Type B pancreatic cell (in vitro differentiated cells): ENCODE measurements at regions not wholly inside any gene's neighbourhood (a gene's known extent, or its start where the extent isn't known, plus 50 kb on each side); places are given as distances from the start of the nearest gene placed in this dataset.

ENCODE experiments used
- DNase-seq: peaks from one replicate; pipeline ENCODE4 v3.0.0; 2021; ENCODE audit warnings: mixed read lengths; ENCODE audit not compliant: unreplicated experiment; ENCODE audit errors: extremely low spot score
- H3K27ac Mint-ChIP-seq: 2 replicates; pipeline ENCODE4 v1.8.0; 2021; ENCODE audit warnings: mild to moderate bottlenecking, mixed read lengths
- H3K27me3 Mint-ChIP-seq: 2 replicates; pipeline ENCODE4 v1.8.0; 2021; ENCODE audit warnings: mixed read lengths
- H3K36me3 Mint-ChIP-seq: 2 replicates; pipeline ENCODE4 v1.8.0; 2021; ENCODE audit warnings: mixed read lengths
- H3K4me1 Mint-ChIP-seq: one replicate; pipeline ENCODE4 v1.8.0; 2021; ENCODE audit warnings: mixed read lengths; ENCODE audit not compliant: unreplicated experiment
- H3K4me3 Mint-ChIP-seq: 2 replicates; pipeline ENCODE4 v1.8.0; 2021; ENCODE audit warnings: mild to moderate bottlenecking, mixed read lengths
- H3K9me3 Mint-ChIP-seq: 2 replicates; pipeline ENCODE4 v1.8.0; 2021; ENCODE audit warnings: mixed read lengths
- TF ChIP-seq, protein P1 (sequence below): fragments of 200-600 bp; sonication (generic); conservative IDR thresholded peaks from 2 replicates; pipeline ENCODE4 v1.5.0; 2021; ENCODE audit warnings: antibody characterized with exemption, mild to moderate bottlenecking

DNA sequence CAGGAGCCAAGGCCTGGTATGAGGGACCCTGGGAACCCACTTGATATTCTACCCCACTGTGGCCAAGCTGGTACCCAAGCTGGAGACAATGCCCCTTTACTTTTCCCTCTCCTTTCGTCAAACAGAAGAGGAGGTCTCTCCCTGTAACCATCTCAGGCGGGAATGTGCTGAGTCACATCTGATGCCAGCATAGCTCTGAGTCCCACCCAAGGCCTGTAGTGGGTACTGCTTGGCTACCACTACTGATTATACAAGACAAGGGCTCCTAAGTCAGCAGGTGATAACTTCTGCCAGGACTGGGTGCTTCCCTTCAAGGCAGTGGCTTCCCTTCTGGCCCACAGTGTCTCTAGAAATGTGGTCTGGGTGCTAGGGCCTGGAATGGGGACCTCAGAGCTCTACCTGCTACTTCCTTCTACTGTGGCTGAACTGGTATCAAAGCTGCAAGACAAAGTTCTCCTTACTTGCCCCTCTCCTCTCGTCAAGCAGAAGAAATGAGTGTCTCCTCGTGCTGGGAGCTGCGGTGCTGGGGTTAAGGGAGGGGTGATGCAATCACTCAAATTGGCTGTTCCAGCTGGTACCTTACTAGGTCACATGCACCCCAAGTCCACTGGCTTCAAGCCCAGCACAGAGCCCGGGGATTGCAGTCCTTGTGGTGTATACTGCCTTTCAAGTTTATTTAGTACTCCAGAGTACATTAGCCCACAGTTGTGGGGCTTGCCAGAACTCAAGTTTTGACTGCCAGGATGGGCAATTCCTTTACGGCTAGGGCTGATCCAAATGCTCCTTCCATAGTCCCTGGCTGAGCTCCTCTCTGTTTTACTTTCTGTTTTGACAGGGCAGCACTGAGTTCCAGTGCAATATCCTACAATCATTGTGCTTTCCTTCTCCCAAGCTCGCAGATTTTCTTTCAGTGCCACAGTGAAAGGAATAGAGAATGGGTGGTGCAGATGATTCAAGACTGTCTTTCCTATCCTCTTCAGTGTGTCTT is 419.7 kb upstream of the CNTN5 start:
- TF ChIP-seq, protein P1, sequence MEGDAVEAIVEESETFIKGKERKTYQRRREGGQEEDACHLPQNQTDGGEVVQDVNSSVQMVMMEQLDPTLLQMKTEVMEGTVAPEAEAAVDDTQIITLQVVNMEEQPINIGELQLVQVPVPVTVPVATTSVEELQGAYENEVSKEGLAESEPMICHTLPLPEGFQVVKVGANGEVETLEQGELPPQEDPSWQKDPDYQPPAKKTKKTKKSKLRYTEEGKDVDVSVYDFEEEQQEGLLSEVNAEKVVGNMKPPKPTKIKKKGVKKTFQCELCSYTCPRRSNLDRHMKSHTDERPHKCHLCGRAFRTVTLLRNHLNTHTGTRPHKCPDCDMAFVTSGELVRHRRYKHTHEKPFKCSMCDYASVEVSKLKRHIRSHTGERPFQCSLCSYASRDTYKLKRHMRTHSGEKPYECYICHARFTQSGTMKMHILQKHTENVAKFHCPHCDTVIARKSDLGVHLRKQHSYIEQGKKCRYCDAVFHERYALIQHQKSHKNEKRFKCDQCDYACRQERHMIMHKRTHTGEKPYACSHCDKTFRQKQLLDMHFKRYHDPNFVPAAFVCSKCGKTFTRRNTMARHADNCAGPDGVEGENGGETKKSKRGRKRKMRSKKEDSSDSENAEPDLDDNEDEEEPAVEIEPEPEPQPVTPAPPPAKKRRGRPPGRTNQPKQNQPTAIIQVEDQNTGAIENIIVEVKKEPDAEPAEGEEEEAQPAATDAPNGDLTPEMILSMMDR = no peak

DNA sequence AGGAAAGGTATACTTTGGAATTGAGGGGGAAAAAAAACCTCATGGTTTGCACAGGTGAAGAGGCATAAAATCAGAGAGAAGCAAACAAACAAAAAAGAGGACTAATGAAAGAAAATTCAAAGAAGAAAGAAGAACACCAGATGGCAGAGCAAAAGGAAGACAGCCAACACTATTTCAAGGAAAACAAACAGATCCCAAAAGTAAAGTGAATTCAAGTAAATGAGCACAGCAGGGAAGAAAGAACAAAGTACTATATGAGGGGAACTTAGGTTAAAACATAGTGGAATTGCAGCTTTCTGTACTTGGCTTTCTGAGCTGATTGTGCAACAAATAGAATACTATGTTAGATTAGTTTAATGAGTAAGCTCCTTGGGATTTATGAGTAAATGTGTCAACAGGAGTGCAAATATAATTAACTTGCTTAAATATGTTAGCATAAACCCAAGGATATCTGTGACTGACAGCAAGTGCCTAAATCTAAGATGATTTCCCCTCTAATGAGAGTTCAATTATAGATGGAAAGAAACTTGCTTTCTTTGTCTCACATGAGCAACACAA is 404.6 kb upstream of the CNTN5 start:
- no peak for DNase-seq
- no peak overlapping the region for H3K4me3 Mint-ChIP-seq
- TF ChIP-seq, protein P1 = no peak
- no peak overlapping the region for H3K27ac Mint-ChIP-seq
- H3K27me3 Mint-ChIP-seq = no peaks in the 10 kb centered on the region
- peaks cover 15% of the 10 kb centered on the region for H3K9me3 Mint-ChIP-seq
- H3K36me3 Mint-ChIP-seq = no peaks in the 10 kb centered on the region
- no peaks in the 10 kb centered on the region for H3K4me1 Mint-ChIP-seq

More for the DNA sequence above, 419.7 kb upstream of the CNTN5 start:
- Mint-ChIP-seq H3K27me3 (no peaks in the 10 kb centered on the region), H3K4me1 (no peaks in the 10 kb centered on the region), H3K36me3 (no peaks in the 10 kb centered on the region), H3K4me3 (no peak overlapping the region), H3K9me3 (no peaks in the 10 kb centered on the region), H3K27ac (no peak overlapping the region)
- no peak for DNase-seq

DNA sequence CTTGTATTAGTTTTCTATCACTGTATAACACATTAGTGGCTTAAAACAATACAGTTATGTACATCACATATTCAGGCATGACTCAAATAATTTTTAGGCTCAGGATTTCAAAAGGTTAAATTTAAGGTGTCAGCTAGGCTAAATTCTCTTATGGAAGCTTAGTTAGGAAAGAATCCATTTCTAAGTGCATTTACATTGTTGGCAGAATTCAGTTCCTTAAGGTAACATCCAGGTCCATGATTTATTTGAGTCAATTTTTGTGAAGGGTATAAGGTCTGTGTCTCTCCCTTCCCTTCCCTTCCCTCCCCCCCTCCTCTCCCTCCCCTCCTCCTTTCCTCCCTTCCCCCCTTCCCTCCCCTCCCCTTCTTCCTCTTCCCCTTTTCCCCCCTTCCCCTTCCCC is 399.0 kb upstream of the CNTN5 start:
- TF ChIP-seq, protein P1 = no peak
- no peak for DNase-seq
- Mint-ChIP-seq H3K27me3 (no peaks in the 10 kb centered on the region), H3K4me1 (no peaks in the 10 kb centered on the region), H3K36me3 (no peaks in the 10 kb centered on the region), H3K27ac (no peak overlapping the region), H3K4me3 (no peak overlapping the region), H3K9me3 (peaks cover 15% of the 10 kb centered on the region)

DNA sequence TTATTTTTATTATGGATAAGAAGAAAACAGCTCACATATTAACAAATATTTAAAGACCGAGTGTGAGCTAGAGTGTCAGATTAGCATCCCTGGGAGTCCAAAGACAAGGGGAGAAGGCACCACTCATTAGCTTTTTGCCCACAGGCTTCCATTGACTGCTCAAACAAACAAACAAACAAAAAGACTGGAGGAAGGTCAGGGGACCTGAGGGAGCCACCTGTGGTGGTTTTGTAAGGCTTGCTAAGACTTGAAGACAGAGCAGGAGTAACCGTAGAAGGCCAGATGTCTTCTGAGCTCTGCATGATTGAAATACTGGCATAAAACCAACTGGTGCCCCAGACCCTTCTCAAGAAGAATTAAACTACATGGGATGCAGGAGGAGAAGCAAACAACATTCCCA is 395.2 kb upstream of the CNTN5 start:
- no peaks in the 10 kb centered on the region for H3K36me3 Mint-ChIP-seq
- no peak overlapping the region for H3K27ac Mint-ChIP-seq
- H3K4me3 Mint-ChIP-seq = no peak overlapping the region
- no peaks in the 10 kb centered on the region for H3K9me3 Mint-ChIP-seq
- H3K27me3 Mint-ChIP-seq = no peaks in the 10 kb centered on the region
- no peak for DNase-seq
- peaks cover 2% of the 10 kb centered on the region for H3K4me1 Mint-ChIP-seq
- TF ChIP-seq, protein P1 = no peak

DNA sequence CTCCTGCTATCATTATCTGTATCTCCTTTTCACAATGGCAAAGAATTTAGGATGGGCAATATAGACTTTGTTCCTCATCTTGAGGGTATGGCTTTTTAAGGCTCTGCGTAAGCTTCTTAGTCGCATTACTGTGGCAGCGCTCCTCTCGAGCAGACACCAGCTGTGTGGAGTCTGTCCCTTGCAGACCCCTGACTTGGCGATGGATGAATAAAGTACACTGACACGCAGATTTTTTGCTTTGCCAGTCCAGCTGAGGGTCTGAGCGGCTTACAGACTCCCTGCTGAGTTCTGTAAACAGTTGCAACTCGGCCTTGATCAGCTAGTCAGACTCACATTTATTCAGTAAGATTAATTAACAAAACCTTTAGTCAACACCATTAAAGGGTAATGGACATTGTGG is 390.0 kb upstream of the CNTN5 start:
- no peaks in the 10 kb centered on the region for H3K9me3 Mint-ChIP-seq
- TF ChIP-seq, protein P1 = no peak
- DNase-seq = no peak
- H3K4me3 Mint-ChIP-seq = no peak overlapping the region
- peaks cover 5% of the 10 kb centered on the region for H3K4me1 Mint-ChIP-seq
- H3K27me3 Mint-ChIP-seq = no peaks in the 10 kb centered on the region
- H3K27ac Mint-ChIP-seq = no peak overlapping the region
- H3K36me3 Mint-ChIP-seq = no peaks in the 10 kb centered on the region
